ENCODE measurements at regions not wholly inside any gene's neighbourhood (a gene's known extent, or its start where the extent isn't known, plus 50 kb on each side); places are given as distances from the start of the nearest gene placed in this dataset.

GRCh38 chr1:117794073-117794472 lies 135.3 kb downstream of the GDAP2 start (continued):
- TF ChIP-seq CHD7 (IDR thresholded peaks at IDR 0.05; ENCODE audit: insufficient replicate concordance, low read length) (no peak), TEAD4 (IDR thresholded peaks at IDR 0.05; ENCODE audit: low read depth, low read length) (no peak), E2F6 (IDR thresholded peaks at IDR 0.05) (no peak), RBBP5 (IDR thresholded peaks at IDR 0.05; ENCODE audit: borderline replicate concordance, low read depth, low read length) (no peak), SRF (IDR thresholded peaks at IDR 0.05; ENCODE audit: low read depth, low read length) (no peak), PHF8 (conservative IDR thresholded peaks at IDR 0.05; ENCODE audit: low read depth, low read length) (no peak), NANOG (IDR thresholded peaks at IDR 0.05; ENCODE audit: insufficient read depth, low read depth, low read length, poor library complexity, severe bottlenecking) (no peak), SIN3A (conservative IDR thresholded peaks at IDR 0.05 in 1 of 2, IDR thresholded peaks at IDR 0.05 in 1 of 2; ENCODE audit: low read depth in 1 of 2, low read length in 2 of 2) (no peak), RXRA (IDR thresholded peaks at IDR 0.05; ENCODE audit: insufficient read depth, low read depth, low read length) (no peak), BACH1 (IDR thresholded peaks at IDR 0.05; ENCODE audit: low read length) (no peak), RFX5 (IDR thresholded peaks at IDR 0.05; ENCODE audit: borderline replicate concordance, low read depth, low read length) (no peak)

All from H1 (cell line).